NCI-H1092 treated with DMSO at 0.1 percent for 48 hours (cell line): ENCODE measurements at regions not wholly inside any gene's neighbourhood (a gene's known extent, or its start where the extent isn't known, plus 50 kb on each side); places are given as distances from the start of the nearest gene placed in this dataset.

Experiments
- DNase-seq: peaks from one replicate; lab custom pipeline; 2025; lab: John Stamatoyannopoulos, UW

DNA sequence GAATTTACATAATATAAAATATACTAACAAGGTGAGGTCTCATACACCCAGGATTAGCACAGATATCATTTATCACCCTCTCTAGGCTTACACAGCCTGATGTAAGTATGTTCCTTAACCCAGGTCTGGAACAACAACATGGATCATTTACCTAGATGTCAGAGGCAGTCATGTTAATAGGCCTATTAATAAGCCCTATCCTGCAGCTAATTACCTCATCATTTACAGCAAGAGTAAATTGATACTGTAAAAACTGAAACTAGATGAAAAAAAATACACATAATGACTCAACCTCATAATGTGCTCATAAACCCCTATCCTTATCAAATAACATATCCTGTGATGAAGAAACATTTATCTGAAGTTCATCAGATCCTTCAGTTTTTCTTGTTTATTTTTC, 334.3 kb upstream of the MANEA start:
- no peak for DNase-seq

DNA sequence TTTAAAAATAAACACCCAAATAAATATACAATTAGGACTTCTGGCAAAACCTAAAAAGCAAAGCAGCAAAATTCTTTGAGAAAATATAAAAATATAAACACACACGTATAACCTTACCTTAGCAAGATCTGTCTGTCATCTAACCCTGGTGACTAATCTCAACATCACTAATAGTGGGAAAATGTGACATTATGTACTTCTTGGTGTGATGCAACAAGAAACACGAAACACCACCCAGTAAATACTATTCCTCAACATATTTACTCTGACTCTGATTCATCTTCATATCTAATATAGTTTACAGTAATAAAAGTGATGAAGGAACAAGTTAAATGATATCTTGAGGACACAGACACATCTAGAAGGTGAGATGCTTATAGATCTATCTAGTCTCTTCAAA, 332.6 kb upstream of the MANEA start:
- DNase-seq, result no peak

DNA sequence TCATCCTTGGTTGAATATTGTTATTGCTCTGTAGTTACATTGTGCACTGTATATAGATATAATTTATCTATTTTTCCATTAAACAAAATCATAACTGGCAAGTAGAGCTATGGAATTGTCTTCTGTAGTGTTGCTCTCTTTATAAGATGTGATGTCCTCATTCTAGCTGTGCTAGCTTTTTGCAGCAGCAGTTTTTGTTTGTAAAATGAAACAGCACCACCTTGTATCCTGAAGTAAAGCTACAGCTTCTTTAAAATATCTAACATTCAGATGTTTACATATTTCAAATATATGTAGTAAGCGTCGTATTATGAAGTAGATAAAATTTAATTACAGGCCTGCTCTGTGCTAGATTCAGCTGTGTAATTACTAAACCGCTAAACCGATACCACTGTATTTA, 328.8 kb upstream of the MANEA start:
- peak; percentile 1 for DNase-seq

DNA sequence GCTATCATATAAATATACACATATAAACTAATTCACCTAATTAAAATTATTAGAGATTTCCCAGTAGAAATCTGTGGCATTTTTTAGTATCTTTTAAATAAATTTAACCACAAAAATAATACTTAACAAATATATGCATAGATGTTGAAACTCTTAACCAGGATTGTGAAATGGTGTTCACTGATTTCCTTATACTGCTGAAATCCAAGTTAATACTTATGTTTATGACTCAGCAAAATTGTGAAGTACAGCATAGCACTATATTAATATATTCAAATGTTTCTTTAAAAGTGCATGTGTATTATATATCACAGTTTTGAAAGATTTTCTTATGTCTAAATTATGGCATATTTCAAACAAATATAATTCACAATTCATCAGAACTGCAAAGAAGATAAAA, 328.2 kb upstream of the MANEA start:
- no peak for DNase-seq

DNA sequence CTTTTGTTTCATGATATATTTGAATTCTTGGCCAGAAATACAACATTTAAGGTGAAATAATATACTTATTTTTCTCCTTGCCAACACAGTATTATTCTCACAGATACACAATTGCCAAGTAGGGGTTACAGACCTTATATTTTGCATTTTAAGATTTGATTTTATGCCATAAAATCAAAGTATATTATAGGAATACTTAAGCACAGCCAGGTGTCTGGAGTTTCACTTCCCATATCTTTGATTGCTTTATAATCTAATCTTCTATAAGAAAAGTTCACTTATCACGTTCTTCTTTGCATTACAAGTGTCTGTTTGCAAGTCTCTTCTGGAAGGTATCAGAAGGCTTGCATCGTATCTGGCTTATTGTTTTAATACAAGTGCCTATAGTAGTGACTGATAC, 327.7 kb upstream of the MANEA start:
- no peak for DNase-seq

DNA sequence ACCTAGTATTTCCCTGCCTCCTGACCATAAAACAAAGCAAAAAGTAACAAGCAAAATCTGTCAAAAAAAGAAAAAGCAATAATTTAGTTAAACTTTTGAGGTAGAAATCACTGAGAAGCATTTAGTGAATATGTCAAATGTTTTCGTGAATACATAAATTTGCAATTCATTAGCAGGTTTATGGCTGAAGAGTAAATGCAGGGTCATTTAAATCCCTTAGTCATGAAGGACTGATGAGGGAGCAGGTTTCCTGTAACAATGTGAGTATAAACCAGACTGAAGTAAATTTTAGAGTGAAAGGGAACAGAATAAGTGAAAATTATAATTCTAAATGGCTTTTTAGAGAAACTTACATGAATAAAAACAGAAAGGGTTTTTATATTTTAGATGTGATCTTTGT, 313.5 kb upstream of the MANEA start:
- no peak for DNase-seq

DNA sequence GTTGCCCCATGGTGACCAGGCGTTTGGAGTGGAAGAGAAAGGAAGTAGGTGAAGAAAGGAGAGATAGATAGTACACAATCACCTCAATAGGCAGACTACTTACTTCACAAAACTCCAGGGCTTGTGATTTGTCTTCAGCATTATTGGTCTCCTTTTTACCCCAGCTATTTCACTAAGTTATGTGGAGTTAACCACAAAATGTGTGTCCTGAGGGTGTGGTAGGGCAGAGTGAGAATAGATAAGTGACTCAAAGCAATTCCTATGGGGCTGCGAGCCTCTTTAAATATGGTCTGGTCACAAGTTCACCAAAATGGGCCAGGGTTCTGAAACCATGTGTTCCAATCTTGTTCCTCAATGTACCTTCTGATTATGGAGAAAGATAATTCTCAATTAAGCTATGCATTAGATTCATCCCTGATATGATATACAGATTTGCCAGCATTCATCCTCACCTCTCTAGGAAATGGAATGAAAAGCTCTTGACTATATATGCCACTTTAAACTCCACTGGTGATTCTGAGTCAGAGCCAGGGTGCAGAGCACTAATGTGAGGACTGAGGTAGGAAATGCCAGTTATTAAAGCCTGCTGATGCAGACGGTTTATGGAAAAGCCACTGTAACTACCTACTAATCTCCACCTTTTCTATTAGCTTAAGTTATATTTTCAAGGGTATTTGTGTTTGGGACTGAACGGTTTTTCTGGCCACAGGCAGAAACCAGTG, 310.6 kb upstream of the MANEA start:
- no peak for DNase-seq

DNA sequence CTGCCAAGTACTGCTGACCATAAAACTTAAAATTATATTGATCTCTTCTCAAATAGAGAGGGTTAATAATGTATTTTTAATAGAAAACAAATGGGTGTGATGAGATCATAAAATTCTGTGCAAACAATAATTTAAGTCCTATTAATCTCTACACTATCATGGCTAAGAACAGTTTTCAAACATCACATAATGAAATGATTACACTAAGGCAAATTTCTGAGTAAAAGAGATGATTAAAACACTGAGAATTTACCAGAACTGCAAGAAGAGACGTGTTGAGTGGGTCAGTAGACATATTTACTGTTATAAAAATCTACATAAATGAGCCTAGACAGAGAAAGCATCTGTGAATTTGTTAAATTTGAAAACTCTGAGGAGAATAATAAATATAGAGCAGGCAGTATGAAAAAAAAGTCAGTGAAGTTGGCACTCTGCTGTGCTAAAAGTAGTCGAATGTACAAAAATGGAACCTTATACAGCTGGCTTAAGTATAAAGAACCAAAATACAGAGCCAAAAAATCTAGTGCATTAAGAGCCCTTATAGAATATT, 302.6 kb upstream of the MANEA start:
- DNase-seq, result no peak

DNA sequence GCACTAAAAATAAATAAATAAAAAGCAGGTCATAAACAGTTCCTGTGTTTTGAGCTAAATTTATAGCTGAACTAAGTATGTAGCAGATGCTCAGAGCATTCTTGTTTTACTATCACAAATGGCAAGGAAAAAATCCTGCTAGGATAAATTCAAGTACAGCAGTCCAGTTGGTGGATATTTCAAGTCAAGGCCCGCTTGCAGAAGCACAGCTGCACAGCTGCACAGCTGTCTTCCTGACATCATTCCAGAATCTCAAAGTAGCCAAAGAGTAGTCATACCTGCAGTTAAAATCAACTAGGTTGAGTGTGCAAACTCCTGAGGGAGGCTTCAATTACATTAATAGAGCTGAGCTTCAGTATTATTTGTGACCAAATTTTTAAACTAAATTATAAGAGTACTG, 297.7 kb upstream of the MANEA start:
- no peak for DNase-seq

DNA sequence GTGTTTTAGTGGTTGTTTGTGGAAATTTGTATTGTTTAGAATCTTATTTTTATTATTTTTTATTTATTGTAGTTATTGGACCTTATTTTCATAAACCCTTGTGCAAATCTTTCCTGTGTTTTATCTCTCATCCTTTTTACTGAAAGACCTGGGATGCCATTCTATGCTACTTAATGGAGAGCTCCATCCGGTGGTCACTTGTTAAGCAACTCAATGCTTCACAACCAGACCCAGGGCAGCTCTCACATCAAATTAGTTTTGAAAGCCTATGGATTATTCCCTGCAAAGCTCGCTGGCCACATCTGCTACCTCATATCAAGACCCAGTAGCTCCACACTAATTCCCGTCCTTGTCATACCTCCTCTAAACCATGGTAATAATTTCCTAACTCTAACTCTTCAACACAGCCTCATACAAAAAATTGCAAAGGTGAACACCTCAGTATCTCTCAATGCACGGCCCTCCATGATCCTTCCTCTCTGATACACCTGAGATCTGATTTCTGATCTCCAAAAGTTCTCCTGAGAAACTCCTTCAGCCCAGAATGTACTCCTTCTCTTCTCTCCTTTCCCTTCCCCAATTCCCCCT, 296.6 kb upstream of the MANEA start:
- peak; percentile 21 for DNase-seq

DNA sequence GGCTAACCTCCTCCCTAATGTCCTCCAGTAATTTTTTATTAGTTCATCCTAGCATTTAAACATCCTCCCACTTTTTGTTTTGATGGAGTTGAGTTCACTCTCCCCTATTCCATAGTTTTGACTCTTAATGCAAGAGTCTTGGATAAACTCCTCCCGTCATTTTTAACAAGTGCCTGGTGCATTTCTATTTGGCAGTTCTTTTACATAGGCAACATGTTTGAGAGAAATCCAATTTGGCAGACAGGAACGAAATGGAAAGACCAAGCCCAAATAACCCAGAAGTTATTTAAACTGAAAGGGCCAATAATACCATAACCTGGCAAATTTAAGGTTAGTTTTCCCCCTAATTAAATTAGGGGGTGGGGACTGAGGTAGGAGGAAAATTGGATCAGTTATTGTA, 291.5 kb upstream of the MANEA start:
- DNase-seq, result no peak

DNA sequence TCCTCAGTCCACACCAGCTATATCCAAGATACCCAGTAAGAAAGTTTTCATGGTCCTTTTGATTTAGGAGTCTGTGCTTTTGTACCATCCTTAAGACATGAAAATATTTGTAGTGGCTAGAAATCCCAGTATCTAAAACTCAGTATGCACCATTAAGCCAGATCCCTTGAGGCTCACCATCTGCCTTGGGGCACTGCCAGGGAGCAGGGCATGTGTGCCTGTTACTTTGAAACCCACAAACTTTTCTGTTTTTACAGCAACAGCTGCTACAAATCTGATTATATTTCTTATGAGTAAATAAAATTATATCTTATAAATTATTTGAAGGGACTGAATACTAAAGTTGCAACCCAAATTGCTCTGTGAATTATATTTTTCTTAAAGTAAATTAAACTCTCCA, 290.5 kb upstream of the MANEA start:
- DNase-seq, result no peak

DNA sequence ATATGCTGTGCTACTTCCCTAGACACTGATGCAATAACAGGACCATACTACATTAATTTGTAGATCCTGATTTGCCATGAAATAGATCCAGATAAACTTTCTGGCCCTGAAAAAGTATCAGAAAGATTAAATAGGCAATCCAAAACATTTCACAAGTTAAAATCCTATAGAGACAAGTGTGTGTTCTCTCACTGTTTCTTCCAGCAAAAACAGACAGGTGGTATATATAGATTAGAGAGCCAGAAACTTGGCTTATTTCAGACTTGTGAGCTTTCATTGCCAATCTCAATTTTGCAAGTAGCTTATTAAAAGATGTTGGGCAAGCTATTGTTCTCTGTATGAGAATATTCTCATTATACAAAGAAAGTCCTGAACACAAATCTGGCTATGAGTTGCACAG, 289.1 kb upstream of the MANEA start:
- no peak for DNase-seq

DNA sequence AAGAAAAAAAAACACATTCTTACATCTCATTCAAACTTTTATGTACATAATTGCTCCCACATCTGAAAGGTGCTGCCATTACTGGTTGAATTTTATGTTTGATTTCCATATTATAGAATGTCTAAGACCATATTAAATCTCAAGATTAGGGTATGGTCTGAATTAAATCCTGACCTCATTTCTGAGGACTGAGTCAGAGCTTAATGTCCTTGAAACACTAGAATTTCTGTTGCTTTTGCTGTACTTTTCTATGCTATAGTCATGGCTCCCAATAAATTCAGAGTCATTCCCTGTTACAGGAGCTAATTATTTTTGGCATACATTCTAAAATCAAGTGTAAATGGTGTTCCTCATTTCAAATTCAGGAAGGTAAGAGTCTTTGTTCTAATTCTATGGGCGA, 285.3 kb upstream of the MANEA start:
- DNase-seq, result no peak

DNA sequence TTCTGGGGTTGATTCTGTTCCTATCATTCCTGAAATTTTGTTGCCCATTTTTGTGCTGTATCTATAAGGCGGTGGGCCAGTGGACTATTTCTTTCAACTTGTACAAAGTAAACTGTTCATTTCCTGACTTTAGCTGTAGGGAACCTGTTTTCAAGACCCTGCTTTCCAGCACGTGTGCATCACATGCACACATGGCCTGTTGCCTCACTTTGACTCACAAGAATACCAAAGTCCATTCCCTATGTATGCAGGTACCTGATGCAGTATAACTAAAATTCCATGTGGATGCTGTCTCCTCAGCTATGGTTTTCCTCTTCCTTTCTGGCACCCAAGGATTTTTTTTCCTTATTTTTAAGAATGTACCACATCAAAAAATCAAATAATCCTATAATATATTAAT, 284.1 kb upstream of the MANEA start:
- DNase-seq, result no peak

DNA sequence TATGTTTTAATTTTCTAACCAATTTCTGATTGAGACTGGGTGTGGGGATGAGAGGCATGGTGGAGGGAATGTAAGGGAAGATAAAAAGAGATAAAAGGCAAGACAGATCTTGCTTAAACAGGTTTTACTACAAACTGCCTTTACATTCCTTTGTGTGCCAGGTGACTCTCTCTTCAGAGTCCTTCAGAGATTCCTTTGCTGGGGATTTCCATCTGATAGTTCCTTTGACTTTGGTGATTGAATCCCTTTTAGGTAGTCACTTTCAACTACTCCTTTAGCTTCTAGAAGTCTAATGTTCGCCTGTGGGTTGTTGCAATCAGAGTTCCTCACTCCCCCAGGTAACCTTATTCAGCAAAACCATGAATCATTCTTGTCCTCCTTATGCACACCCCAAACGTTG, 283.3 kb upstream of the MANEA start:
- DNase-seq, result no peak

DNA sequence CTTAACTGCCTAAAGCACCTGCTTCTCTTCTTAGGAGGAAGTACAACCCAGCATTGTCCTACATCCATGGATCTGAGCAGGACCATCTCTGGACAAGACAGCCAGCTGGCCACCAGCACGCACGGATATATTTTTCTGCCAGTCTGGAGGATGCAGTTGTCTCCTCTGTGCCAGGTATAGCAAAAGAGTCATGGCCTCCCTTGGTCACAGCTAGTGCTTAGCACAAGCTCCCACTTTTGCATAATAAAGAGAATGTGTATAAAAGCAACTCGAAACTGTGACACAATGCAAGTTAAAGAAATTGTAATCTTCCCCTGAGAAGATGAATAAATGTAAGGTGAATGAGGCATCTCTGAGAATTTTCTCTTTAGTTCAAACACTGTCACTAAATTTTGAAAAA, 267.8 kb upstream of the MANEA start:
- no peak for DNase-seq

DNA sequence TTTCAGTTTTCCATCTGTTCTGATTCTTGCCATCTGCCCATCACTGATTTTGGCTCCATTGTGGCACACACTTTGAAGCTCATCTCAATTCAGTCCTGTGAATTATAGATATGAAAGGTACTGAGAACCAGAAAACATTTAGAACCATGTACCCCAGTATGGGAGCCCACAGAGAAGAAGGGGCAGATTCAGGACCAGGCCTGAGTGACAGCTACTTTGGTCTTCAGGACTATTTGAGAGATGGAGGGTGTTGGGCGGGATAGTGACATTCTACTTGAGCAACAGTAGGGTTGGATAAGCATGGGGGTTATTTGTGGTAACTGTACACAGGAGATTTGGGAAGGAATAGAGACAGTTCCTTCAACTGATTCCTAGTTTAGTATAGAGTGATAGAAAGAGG, 259.2 kb upstream of the MANEA start:
- no peak for DNase-seq

DNA sequence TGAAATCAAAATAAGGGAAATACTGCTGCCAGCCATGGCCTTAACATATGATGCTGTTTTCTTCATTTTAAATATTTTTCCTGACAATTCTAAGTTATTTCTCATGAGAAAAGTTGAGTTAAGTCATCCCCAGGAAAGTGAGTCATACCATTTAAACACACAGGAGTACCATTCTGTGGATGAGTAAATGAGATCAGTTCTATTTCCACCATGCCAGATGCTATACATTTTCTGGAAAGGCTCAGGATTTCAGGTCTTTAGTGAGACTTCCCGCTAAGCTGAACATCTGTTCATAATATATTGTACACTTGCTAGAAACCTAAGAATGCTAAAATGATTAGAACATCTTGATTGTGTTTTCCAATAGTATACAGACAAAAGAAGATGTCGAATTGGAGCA, 256.2 kb upstream of the MANEA start:
- no peak for DNase-seq

DNA sequence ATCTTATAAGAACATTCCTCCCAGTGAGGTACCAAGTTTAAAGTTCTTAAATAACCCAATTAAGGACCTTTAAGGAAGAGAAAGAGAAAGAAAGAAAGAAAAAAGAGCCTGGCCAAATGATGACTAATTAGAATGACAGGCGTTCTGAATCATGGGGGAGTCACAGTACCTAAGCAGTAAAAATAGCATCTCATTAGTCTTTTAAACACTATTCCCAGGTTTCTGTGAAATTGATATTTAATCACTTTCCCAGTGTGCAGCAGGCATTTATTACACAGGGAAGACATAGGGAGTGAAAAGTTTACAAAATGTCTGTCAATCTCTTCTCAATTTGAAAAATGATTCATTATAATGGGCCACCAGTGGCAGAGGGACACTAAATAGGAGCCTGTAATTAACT, 251.4 kb upstream of the MANEA start:
- no peak for DNase-seq

DNA sequence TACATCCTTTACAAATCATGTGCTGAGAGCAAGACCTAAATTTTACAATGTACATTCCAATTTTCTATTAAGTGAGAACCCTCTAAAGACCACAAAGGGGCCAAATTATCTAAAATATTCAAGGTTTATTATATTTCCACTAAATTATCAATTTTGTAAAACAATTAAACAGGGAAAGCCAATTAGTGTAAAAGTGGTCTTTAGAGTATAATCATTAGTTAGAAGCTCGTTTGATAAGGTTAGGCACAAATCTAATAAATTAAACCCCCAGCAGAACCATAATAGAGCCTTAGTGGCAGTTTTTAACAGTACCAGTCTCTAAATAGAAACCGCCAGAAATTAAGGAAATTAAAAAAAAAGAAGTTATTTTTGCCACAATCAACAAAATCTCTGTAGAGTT, 249.1 kb upstream of the MANEA start:
- DNase-seq, result no peak

DNA sequence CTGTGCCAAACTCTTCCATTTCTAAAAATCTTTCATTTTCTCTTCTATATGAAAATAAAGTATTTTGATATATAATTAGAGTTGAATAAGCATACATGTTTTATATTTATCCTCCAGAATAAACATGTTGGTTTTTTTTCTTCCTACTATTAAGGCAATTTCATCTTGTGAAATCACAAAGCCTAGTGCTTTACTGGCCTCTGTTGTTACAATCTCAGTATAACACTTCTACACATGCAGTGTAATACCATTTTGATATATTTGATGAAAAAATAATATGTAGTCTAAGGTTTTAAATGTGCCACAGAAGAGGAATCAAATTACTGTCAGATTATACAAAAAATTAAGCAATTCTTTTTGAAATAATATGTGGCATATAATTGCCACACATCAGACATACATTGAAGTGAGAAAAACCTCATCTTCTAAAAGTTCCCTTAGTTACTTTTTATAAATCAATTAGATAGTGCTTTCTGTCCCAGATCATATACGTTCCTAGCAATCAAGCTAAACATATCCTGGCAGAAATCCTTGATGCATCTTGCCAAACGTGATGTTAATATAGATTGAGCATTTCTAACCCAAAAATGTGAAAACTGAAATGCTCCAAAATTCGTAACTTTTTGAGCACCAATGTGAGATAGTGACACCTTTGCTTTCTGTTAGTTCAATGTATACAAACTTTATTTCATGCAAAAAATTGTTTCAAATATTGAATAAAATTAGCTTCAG, 225.1 kb upstream of the MANEA start:
- DNase-seq, result no peak

DNA sequence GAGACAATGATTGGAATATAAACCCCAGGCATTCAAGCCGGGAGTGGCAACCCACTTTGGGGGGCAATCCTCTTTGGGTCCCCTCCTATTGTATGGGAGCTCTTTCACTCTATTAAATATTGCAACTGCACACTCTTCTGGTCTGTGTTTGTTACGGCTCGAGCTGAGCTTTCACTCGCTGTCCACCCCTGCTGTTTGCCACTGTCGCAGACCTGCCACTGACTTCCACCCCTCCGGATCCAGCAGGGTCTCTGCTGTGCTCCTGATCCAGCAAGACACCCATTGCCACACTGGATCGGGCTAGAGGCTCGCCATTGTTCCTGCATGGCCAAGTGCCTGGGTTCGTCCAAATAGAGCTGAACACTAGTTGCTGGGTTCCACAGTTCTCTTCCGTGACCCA, 222.8 kb upstream of the MANEA start:
- no peak for DNase-seq
